H9 (cell line): ENCODE measurements at regions not wholly inside any gene's neighbourhood (a gene's known extent, or its start where the extent isn't known, plus 50 kb on each side); places are given as distances from the start of the nearest gene placed in this dataset.

ENCODE experiments used
- DNase-seq: peaks from one replicate; pipeline ENCODE4 v3.0.0-alpha.2; 2017
- H2AFZ ChIP-seq: one replicate; pipeline ENCODE4 v1.6.1; 2013; ENCODE audit warnings: mild to moderate bottlenecking, low read length, control low read depth, moderate library complexity
- H2AK5ac ChIP-seq: 2 replicates; pipeline ENCODE4 v1.6.1; 2013; ENCODE audit warnings: low read length, control low read depth, mixed read lengths; ENCODE audit not compliant: insufficient read length
- H2BK120ac ChIP-seq: one replicate; pipeline ENCODE4 v1.6.1; 2013; ENCODE audit warnings: low read depth, mild to moderate bottlenecking, low read length, control low read depth, inconsistent platforms; ENCODE audit not compliant: poor library complexity, severe bottlenecking
- H2BK12ac ChIP-seq: 2 replicates; pipeline ENCODE4 v1.6.1; 2013; ENCODE audit warnings: low read length, control low read depth, mixed read lengths, low read depth; ENCODE audit not compliant: insufficient read length
- H2BK15ac ChIP-seq: 2 replicates; pipeline ENCODE4 v1.6.1; 2013; ENCODE audit warnings: low read depth, low read length, control low read depth
- H2BK20ac ChIP-seq: one replicate; pipeline ENCODE4 v1.6.1; 2013; ENCODE audit warnings: low read depth, mild to moderate bottlenecking, low read length, control low read depth, inconsistent platforms; ENCODE audit not compliant: poor library complexity, severe bottlenecking
- H2BK5ac ChIP-seq: 2 replicates; pipeline ENCODE4 v1.6.1; 2013; ENCODE audit warnings: low read length, control low read depth, mixed read lengths; ENCODE audit not compliant: insufficient read length
- H3K14ac ChIP-seq: 2 replicates; pipeline ENCODE4 v1.6.1; 2013; ENCODE audit warnings: low read length, control low read depth; ENCODE audit not compliant: insufficient read depth
- H3K18ac ChIP-seq: 2 replicates; pipeline ENCODE4 v1.6.1; 2013; ENCODE audit warnings: low read depth, mild to moderate bottlenecking, mixed read lengths, low read length, control low read depth; ENCODE audit not compliant: insufficient read length
- H3K23ac ChIP-seq: 2 replicates; pipeline ENCODE4 v1.6.1; 2013; ENCODE audit warnings: low read length, control low read depth, mixed read lengths, low read depth; ENCODE audit not compliant: insufficient read length
- H3K23me2 ChIP-seq: 2 replicates; pipeline ENCODE4 v1.6.1; 2013; ENCODE audit warnings: low read depth, mild to moderate bottlenecking, mixed read lengths, low read length, control low read depth; ENCODE audit not compliant: insufficient read length, poor library complexity, severe bottlenecking
- H3K27ac ChIP-seq: 2 replicates; pipeline ENCODE4 v1.5.1; 2013; ENCODE audit warnings: low read length, control low read depth, mixed read lengths, low read depth; ENCODE audit not compliant: insufficient read length
- H3K27me3 ChIP-seq: 2 replicates; pipeline ENCODE4 v1.6.1; 2013; ENCODE audit warnings: low read length, control low read depth, inconsistent platforms; ENCODE audit not compliant: insufficient read depth
- H3K4ac ChIP-seq: 2 replicates; pipeline ENCODE4 v1.6.1; 2013; ENCODE audit warnings: low read depth, mild to moderate bottlenecking, control low read depth, inconsistent platforms, low read length, moderate library complexity
- H3K4me1 ChIP-seq: 2 replicates; pipeline ENCODE4 v1.6.1; 2013; ENCODE audit warnings: low read length, control low read depth, inconsistent platforms; ENCODE audit not compliant: insufficient read depth
- H3K4me2 ChIP-seq: 2 replicates; pipeline ENCODE4 v1.6.1; 2013; ENCODE audit warnings: low read length, control low read depth, mixed read lengths; ENCODE audit not compliant: insufficient read length, insufficient read depth
- H3K56ac ChIP-seq: 2 replicates; pipeline ENCODE4 v1.6.1; 2013; ENCODE audit warnings: low read depth, mild to moderate bottlenecking, mixed read lengths, low read length, control low read depth; ENCODE audit not compliant: insufficient read length
- H3K79me1 ChIP-seq: 2 replicates; pipeline ENCODE4 v1.6.1; 2013; ENCODE audit warnings: low read depth, mild to moderate bottlenecking, moderate library complexity, low read length, control low read depth, inconsistent platforms; ENCODE audit not compliant: insufficient read depth, poor library complexity, severe bottlenecking
- H3K79me2 ChIP-seq: 2 replicates; pipeline ENCODE4 v1.6.1; 2013; ENCODE audit warnings: low read length, control low read depth, inconsistent platforms; ENCODE audit not compliant: insufficient read depth
- H3K9ac ChIP-seq: 2 replicates; pipeline ENCODE4 v1.6.1; 2013; ENCODE audit warnings: low read length, control low read depth, mixed read lengths; ENCODE audit not compliant: insufficient read length; ENCODE audit errors: extremely low read depth
- H3K9me3 ChIP-seq: one replicate; pipeline ENCODE4 v1.6.1; 2013; ENCODE audit warnings: low read depth, low read length, inconsistent platforms; ENCODE audit not compliant: control insufficient read depth
- H3T11ph ChIP-seq: one replicate; pipeline ENCODE4 v1.6.1; 2013; ENCODE audit warnings: mild to moderate bottlenecking, low read length, control low read depth, inconsistent platforms
- H4K20me1 ChIP-seq: one replicate; pipeline ENCODE4 v1.6.1; 2013; ENCODE audit not compliant: control insufficient read depth, insufficient read length, insufficient read depth
- H4K5ac ChIP-seq: 2 replicates; pipeline ENCODE4 v1.6.1; 2013; ENCODE audit warnings: low read depth, mild to moderate bottlenecking, mixed read lengths, low read length, control low read depth; ENCODE audit not compliant: insufficient read length
- H4K8ac ChIP-seq: replicated peaks from 2 replicates; pipeline ENCODE4 v1.6.1; 2013; ENCODE audit warnings: low read length, control low read depth, mixed read lengths, low read depth; ENCODE audit not compliant: insufficient read length
- H4K91ac ChIP-seq: 2 replicates; pipeline ENCODE4 v1.6.1; 2013; ENCODE audit warnings: low read depth, mild to moderate bottlenecking, moderate library complexity, mixed read lengths, low read length, control low read depth; ENCODE audit not compliant: insufficient read length
- H3K27ac Mint-ChIP-seq, 3 experiments: 2 replicates in 2 of 3; 3 replicates in 1 of 3; pipeline ENCODE4 v1.8.0; 2020 to 2021; ENCODE audit warnings: mixed read lengths in 3 of 3, mild to moderate bottlenecking in 1 of 3, moderate library complexity in 1 of 3
- H3K27me3 Mint-ChIP-seq: 2 replicates; pipeline ENCODE4 v1.8.0; 2021; ENCODE audit warnings: low read depth, mild to moderate bottlenecking, moderate library complexity, mixed read lengths
- H3K36me3 Mint-ChIP-seq, 3 experiments: 2 replicates in 2 of 3; 3 replicates in 1 of 3; pipeline ENCODE4 v1.8.0; 2020 to 2021; ENCODE audit warnings: low read depth in 3 of 3, mixed read lengths in 3 of 3; ENCODE audit not compliant: insufficient read depth in 1 of 3
- H3K4me1 Mint-ChIP-seq, 2 experiments: 2 replicates each; pipeline ENCODE4 v1.8.0; 2020; ENCODE audit warnings: mixed read lengths in 2 of 2
- H3K4me3 Mint-ChIP-seq, 2 experiments: 2 replicates in 1 of 2; 3 replicates in 1 of 2; pipeline ENCODE4 v1.8.0; 2020 to 2021; ENCODE audit warnings: mild to moderate bottlenecking in 2 of 2, mixed read lengths in 2 of 2, moderate library complexity in 1 of 2
- H3K9me3 Mint-ChIP-seq, 2 experiments: 2 replicates in 1 of 2; 3 replicates in 1 of 2; pipeline ENCODE4 v1.8.0; 2020; ENCODE audit warnings: mild to moderate bottlenecking in 2 of 2, mixed read lengths in 2 of 2, moderate library complexity in 1 of 2
- CTCF ChIP-seq: fragments of 200-600 bp; sonication (generic); conservative IDR thresholded peaks from 3 replicates; pipeline ENCODE4 v1.8.0; 2021; ENCODE audit warnings: antibody characterized with exemption, mild to moderate bottlenecking
- WGBS: extraction: QIAGEN DNeasy Blood & Tissue Kit; methylation state at CpG from one replicate; pipeline ENCODE4 v1.1.7; 2013; ENCODE audit warnings: missing lambda C conversion rate, low lambda C conversion rate, mixed read lengths; ENCODE audit not compliant: insufficient read length; ENCODE audit errors: extremely low coverage; 5-methylcytosine and 5-hydroxymethylcytosine counted together

- no peak overlapping the region for H2BK120ac ChIP-seq
- peaks cover 8 to 10% of the 10 kb centered on the region in 2 experiments for H3K9me3 Mint-ChIP-seq
- peaks cover 6% of the 10 kb centered on the region for H3K23me2 ChIP-seq
- H3K79me2 ChIP-seq, result no peaks in the 10 kb centered on the region
- peaks cover 46% of the 10 kb centered on the region for H3K27me3 Mint-ChIP-seq
- no peak overlapping the region for H2BK20ac ChIP-seq
- no peaks in the 10 kb centered on the region for H3K27me3 ChIP-seq
- no peak overlapping the region for H3K4me3 Mint-ChIP-seq
- H4K5ac ChIP-seq, result no peak overlapping the region
- no peaks in the 10 kb centered on the region for H3K79me1 ChIP-seq
- H3K56ac ChIP-seq, result no peak overlapping the region
- H4K20me1 ChIP-seq, result no peaks in the 10 kb centered on the region
- H3K36me3 Mint-ChIP-seq, result peaks cover 0 to 21% (median 2%) of the 10 kb centered on the region in 3 experiments; a peak in 4 of 7 replicates
- no peak overlapping the region for H3K9ac ChIP-seq
- no peak overlapping the region for H3K4ac ChIP-seq
- H3K23ac ChIP-seq, result no peak overlapping the region
- WGBS, result no CpG with 5 or more reads among the region's 13 CpGs
- no peak overlapping the region for H2AK5ac ChIP-seq
- H4K91ac ChIP-seq, result no peak overlapping the region
- no peak overlapping the region for H3K27ac Mint-ChIP-seq
- no peak for TF ChIP-seq CTCF
- no peak overlapping the region for H3K18ac ChIP-seq
- DNase-seq, result no peak
- H4K8ac ChIP-seq, result no peak overlapping the region
- no peaks in the 10 kb centered on the region for H3K9me3 ChIP-seq
- H3K4me1 Mint-ChIP-seq, result peaks cover 17 to 19% of the 10 kb centered on the region in 2 experiments
- no peak overlapping the region for H2AFZ ChIP-seq
- H2BK5ac ChIP-seq, result no peak overlapping the region
- no peak overlapping the region for H2BK15ac ChIP-seq
- no peaks in the 10 kb centered on the region for H3K4me1 ChIP-seq
- H2BK12ac ChIP-seq, result no peak overlapping the region
- H3K27ac ChIP-seq, result no peak overlapping the region
- no peak overlapping the region for H3T11ph ChIP-seq
- no peak overlapping the region for H3K14ac ChIP-seq
- no peak overlapping the region for H3K4me2 ChIP-seq
Measured at GRCh38 chr5:3202570-3202969, 393.1 kb upstream of the IRX1 start.
